GM12874 (cell line): ENCODE measurements at regions not wholly inside any gene's neighbourhood (a gene's known extent, or its start where the extent isn't known, plus 50 kb on each side); places are given as distances from the start of the nearest gene placed in this dataset.

Experiments
- TF ChIP-seq, protein P1 (sequence below): IDR thresholded peaks from 2 replicates; pipeline ENCODE4 v1.5.1; 2011; ENCODE audit warnings: low read depth, mild to moderate bottlenecking, control low read depth, low read length, moderate library complexity; ENCODE audit not compliant: insufficient read depth

DNA sequence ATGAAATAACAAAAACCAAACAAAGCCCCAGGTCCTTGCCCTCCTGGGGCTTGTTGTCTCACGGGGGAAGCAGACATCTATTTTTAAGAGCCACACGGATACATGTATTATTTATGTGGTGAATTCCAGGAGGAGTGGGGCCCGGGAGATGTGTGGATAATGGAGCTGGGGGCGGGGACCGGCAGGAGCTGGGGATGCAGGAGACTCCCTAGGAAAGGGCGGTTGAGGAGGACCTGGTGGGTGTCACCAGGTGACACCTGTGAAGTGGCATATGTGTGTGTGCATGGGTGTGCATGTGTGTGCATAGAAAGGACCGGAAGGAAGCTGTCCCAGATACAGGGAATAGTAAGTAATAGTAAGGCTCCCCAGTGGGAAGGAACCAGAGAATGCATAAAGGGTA, 148.9 kb downstream of the URI1 start:
- TF ChIP-seq, protein P1, sequence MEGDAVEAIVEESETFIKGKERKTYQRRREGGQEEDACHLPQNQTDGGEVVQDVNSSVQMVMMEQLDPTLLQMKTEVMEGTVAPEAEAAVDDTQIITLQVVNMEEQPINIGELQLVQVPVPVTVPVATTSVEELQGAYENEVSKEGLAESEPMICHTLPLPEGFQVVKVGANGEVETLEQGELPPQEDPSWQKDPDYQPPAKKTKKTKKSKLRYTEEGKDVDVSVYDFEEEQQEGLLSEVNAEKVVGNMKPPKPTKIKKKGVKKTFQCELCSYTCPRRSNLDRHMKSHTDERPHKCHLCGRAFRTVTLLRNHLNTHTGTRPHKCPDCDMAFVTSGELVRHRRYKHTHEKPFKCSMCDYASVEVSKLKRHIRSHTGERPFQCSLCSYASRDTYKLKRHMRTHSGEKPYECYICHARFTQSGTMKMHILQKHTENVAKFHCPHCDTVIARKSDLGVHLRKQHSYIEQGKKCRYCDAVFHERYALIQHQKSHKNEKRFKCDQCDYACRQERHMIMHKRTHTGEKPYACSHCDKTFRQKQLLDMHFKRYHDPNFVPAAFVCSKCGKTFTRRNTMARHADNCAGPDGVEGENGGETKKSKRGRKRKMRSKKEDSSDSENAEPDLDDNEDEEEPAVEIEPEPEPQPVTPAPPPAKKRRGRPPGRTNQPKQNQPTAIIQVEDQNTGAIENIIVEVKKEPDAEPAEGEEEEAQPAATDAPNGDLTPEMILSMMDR = no peak

DNA sequence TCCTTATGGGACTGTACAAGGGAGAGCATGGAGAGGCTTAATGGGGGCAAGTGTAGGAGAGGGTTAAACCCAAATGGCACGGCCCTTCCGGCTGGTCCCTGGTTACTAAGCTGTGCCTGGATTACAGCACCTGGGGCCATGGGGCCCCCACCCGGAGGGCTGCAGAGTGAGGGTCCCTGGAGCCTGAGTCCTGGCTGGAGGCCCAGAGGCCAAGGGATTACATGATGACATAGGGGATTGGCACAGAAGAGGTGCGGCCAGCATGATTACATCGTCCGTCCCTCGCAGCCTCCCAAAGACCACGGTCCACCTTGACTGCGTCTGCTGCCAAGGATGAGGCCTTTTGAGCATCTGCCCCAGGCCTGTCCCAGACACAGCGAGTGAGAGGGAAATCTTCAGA, 149.4 kb downstream of the URI1 start:
- TF ChIP-seq, protein P1 = no peak

DNA sequence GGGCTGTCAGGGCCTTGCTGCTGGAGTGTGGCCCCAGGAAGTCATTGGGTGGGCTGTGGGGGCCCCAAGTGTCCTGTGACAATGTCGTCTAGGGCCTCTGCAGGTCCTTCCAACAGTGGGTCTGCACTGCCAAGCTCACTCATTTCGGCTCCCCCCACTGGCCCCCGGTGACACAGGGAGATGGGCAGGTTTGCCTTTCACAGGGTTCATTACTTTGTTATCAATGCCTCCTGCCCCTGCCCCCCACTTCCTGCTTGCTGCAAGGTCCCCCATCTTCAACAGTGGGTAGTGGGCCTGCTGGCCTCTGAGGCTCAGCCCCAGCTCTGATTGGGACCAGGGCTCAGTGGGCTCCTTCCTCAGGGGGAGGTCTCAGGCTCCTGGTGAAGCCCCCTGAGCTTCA, 149.8 kb downstream of the URI1 start:
- TF ChIP-seq, protein P1 = no peak

DNA sequence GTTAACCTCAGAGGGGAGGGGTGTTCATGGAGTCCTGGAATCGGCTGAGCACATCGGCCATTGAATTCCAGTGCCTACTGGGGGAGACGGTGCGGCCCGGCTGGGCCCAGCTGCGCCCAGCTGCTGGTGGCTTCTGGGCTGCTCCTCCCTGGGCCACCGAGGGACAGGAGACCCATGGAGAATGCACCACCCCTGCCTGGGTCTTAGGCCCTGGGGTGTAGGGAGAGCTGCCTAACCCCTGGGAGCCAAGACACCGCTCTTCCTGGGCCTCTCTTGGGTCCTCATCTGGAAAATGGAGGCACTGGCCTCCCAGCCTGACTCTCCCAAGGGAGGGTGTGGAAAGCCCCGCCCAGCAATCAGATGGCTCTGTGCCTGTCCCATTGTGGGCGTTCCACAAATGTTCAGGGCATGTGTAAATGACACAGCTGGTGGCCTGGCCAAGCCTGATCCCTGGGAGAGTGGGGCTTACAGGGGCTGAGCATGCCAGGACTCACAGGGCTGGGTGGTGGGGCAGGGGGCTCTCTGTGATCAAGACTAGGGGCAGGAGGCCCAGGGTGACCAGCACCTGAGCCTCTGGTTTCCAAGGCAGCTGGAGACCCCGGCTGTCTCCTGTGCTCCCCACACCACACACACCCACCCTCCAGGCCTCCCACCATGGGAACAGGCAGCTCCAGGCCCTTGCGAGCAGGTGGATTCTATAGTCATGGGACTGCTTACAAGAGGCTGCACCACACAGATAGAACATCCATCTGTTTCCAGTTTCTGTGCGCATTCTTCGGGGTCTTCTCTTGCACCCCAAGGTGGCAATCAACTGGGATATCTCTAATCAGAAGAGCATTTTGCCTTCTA, 150.9 kb downstream of the URI1 start:
- TF ChIP-seq, protein P1 = no peak

DNA sequence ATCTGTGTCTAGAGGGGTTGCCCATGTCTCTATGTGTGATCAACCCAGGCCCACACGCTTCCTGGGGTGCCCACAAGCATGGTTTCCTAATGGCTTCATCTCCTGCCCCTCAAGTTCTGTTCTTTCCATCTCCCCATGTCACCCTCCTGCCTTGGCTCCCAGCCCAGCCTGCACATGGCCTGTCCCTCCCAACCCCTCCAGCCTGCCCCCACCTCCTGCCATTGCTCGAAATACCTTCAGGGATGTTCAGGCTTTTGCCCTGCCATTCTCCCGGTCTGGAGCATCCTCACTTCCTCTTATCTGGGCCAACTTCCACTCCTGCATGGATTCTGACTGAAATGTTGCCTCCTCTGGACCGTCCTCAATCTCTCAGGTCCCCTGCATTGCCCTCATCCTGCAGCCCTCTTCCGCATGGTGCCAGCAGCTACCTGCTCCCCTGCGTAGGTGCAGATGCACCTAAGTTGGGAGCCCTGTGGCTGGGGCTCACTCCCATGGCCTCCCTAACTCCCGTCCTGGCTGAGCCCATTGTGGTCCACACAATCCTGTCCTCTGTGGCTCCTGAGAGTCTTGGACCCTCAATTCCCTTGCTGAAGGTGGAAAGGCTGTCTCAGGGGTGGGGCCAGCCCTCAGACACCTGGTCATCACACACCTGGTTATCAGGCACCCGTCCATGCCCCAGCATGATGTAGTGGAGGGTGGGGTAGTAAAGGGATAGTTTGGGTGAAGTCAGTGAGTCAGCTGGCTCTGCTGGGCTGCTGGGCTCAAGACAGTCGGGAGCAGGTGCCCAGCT, 152.1 kb downstream of the URI1 start:
- TF ChIP-seq, protein P1 = no peak

DNA sequence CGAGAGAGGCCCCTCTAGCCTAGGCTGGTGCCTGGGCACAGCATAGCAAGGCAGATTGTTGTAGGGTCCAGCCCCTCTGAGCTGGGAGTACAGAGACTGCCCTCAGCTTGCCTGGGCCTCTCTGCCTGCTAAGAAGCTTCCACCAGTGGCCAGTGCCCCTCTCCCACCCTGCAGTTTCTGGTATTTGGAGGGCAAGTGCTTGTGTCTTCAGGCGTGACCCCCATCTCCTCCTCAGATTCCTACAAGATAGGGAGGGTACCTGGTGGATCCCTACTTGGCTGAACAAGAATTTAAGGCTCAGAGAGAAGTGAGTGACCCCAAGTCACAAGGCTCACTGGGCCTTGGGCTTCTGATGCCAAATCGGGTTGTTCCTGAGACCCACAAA, 152.7 kb downstream of the URI1 start:
- TF ChIP-seq, protein P1 = no peak

DNA sequence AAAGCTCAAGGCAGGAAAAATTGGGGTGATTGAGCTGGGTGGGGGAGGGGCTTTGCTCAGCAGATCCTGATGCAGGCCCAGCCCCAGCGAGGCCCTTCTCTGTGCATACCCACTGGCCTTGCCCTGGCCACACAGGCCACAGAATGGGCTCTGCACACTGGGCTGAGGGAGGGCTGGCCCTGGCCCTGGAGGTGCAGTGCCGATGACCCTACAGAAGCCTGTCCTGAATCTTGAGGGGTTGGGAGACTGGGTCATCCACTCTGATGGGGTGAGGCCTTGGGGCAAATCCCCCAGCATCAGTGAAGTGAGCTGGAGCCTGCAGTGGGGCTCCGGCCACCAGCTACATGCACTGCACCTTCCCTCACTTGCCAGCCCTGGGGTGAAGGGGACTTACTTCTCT, 153.1 kb downstream of the URI1 start:
- TF ChIP-seq, protein P1 = no peak
